NB4 (cell line): ENCODE measurements at regions not wholly inside any gene's neighbourhood (a gene's known extent, or its start where the extent isn't known, plus 50 kb on each side); places are given as distances from the start of the nearest gene placed in this dataset.

Experiments used
- DNase-seq: peaks from one replicate; pipeline ENCODE4 v3.0.0; 2010; ENCODE audit warnings: low read depth
- H3K4me3 ChIP-seq: one replicate; pipeline ENCODE4 v1.5.1; 2011; ENCODE audit warnings: mild to moderate bottlenecking, low read depth, low read length, moderate library complexity
- CTCF ChIP-seq: IDR thresholded peaks from one replicate; pipeline ENCODE4 v1.5.1; 2012; ENCODE audit warnings: low read depth, low read length
- MAX ChIP-seq: IDR thresholded peaks from 2 replicates; pipeline ENCODE4 v1.6.1; 2011; ENCODE audit warnings: low read depth, low read length
- MYC ChIP-seq: IDR thresholded peaks from 2 replicates; pipeline ENCODE4 v1.6.1; 2011; ENCODE audit warnings: low read depth, low read length
- POLR2A ChIP-seq: IDR thresholded peaks from 2 replicates; pipeline ENCODE4 v1.6.1; 2011; ENCODE audit warnings: mild to moderate bottlenecking; ENCODE audit not compliant: insufficient read length; ENCODE audit errors: extremely low read depth

GRCh38 chrX:36504625-36505024 lies 503.5 kb upstream of the FAM47C start:
- no peak overlapping the region for H3K4me3 ChIP-seq
- DNase-seq: no peak
- TF ChIP-seq POLR2A: no peak
- no peak for TF ChIP-seq MYC
- no peak for TF ChIP-seq MAX
- no peak for TF ChIP-seq CTCF

- TF ChIP-seq POLR2A (no peak), CTCF (no peak), MYC (no peak), MAX (no peak)
- no peak overlapping the region for H3K4me3 ChIP-seq
- no peak for DNase-seq
These were observed 500.1 kb upstream of the FAM47C start for GRCh38 chrX:36508042-36508441.

- TF ChIP-seq MYC: no peak
- TF ChIP-seq MAX: no peak
- no peak for TF ChIP-seq CTCF
- TF ChIP-seq POLR2A: no peak
- no peak for DNase-seq
- H3K4me3 ChIP-seq: no peak overlapping the region
These were observed 497.4 kb upstream of the FAM47C start for GRCh38 chrX:36510736-36511135.

- H3K4me3 ChIP-seq: no peak overlapping the region
- DNase-seq: no peak
- TF ChIP-seq POLR2A (no peak), MAX (no peak), MYC (no peak), CTCF (no peak)
These were observed 479.5 kb upstream of the FAM47C start for GRCh38 chrX:36528661-36529060.

GRCh38 chrX:36534900-36535299 lies 473.3 kb upstream of the FAM47C start:
- no peak for TF ChIP-seq MYC
- no peak for TF ChIP-seq POLR2A
- TF ChIP-seq CTCF: no peak
- no peak for TF ChIP-seq MAX
- H3K4me3 ChIP-seq: no peak overlapping the region
- DNase-seq: no peak

GRCh38 chrX:36543499-36543898 lies 464.7 kb upstream of the FAM47C start:
- DNase-seq: no peak
- no peak overlapping the region for H3K4me3 ChIP-seq
- TF ChIP-seq CTCF: no peak
- TF ChIP-seq MYC: no peak
- TF ChIP-seq MAX: no peak
- no peak for TF ChIP-seq POLR2A
